ENCODE measurements at regions not wholly inside any gene's neighbourhood (a gene's known extent, or its start where the extent isn't known, plus 50 kb on each side); places are given as distances from the start of the nearest gene placed in this dataset.
"Not testable (repeated sequence)": the region's sequence is repeated elsewhere in the genome, so short reads cannot be mapped to it uniquely, and the experiment has no call there.

- no peak for DNase-seq (ENCODE audit: low read depth)
Observed at GRCh38 chr5:135094339-135095051, 60.5 kb upstream of the PITX1 start.

- not testable (repeated sequence) for DNase-seq (ENCODE audit: low read depth)
Observed at GRCh38 chr5:135093483-135093882, 59.5 kb upstream of the PITX1 start.

DNA sequence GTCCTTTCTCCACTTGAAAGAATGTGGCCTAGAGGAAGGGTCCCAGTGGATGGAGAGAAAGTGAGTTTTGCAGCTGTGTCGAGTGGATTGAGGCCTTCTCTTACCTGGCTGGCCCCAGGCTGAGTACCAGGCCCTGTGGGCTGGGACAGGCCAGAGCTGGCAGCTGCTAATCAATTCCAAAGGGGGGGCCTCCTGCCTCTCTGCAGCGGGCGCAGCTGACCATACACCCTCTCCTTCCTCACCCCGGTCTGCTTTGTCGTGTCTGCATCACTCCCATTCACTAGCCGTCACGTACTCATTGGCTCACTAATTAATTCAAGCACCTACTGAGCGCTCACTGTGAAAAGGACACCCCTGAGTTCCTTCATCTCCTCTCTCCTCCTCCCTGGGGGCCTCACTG, 58.4 kb upstream of the PITX1 start:
- no peak for DNase-seq (ENCODE audit: low read depth)

GRCh38 chr5:135091286-135091685, 57.3 kb upstream of the PITX1 start:
- DNase-seq (ENCODE audit: low read depth), result no peak

- no peak for DNase-seq (ENCODE audit: low read depth)
Observed at GRCh38 chr5:135089912-135090311, 55.9 kb upstream of the PITX1 start.

DNA sequence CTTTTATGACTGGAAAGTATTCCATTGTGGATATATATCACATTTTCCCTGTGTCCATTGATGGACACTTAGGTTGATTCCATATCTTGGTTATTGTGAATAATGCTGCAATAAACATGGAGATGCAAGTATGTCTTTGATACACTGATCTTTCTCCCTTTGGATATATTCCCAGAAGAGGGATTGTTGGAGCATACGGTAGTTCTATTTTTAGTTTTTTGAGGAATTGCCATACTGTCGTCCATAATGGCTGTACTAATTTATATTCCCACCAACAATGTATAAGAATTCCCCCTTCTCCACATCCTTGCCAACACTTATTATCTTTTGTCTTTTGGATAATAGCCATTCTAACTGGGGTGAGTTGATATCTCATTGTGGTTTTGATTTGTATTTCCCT, 54.9 kb upstream of the PITX1 start:
- no peak for DNase-seq (ENCODE audit: low read depth)

DNA sequence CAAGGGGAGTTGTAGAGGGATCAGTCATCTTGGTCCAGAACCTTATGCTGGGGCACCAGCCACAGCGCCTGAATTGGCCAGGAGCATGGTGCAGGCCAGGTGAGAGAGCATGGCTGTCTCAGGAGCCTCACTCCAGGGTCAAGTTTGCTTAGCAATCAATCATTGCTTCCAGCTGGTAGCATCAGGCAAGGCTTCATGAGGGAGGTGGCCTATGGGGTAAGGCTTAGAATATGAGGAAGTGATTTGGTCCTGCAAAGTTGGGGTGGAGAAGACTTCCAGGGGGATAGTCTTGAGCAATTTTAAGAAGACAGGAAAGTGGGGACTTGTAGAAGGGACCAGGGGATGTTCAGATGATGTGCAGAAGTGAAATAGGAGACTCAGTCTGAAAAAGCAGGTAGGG, 53.9 kb upstream of the PITX1 start:
- DNase-seq (ENCODE audit: low read depth), result no peak

DNA sequence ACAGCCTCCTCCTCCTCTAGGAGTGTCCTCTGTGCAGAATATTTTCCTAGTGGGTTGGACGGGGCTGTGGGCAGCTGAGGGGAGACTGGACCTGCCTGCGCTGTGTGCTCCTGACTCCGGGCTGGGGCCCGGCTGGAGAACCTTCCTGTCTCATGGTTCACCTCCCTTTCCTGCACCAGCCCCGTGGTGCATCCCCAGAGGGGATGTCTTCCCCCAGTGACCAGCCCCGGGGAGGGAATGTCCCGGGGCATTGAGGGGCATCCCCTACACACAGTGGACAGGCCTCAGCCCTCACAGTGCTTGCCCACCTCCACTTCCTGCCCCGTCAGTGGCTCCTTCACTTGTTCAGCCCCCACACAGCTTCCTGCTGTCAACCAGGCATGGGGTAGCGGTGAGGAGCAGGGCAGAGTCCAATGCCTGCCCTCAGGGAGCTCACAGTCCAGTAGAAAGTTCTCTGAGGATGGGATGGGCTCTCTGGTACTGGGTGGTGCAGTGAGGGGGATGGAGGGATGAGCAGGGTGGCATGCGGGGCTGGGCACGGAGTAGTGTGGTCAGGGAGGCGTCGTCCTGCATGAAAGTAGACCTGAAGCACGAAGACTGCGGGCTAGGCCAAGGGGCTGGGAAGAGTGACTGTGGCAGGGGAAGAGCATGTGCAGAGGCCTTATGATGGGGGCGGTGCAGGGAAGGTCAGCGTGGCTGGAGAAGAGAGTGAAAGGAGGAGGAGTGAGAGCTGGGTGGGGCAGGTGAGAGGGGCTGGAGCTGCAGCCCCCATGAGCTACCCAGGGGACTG, 52.1 kb upstream of the PITX1 start:
- DNase-seq (ENCODE audit: low read depth), result no peak

- DNase-seq (ENCODE audit: low read depth), result no peak
Observed at GRCh38 chr5:135085133-135085935, 51.3 kb upstream of the PITX1 start.
